ENCODE measurements at regions not wholly inside any gene's neighbourhood (a gene's known extent, or its start where the extent isn't known, plus 50 kb on each side); places are given as distances from the start of the nearest gene placed in this dataset.

DNA sequence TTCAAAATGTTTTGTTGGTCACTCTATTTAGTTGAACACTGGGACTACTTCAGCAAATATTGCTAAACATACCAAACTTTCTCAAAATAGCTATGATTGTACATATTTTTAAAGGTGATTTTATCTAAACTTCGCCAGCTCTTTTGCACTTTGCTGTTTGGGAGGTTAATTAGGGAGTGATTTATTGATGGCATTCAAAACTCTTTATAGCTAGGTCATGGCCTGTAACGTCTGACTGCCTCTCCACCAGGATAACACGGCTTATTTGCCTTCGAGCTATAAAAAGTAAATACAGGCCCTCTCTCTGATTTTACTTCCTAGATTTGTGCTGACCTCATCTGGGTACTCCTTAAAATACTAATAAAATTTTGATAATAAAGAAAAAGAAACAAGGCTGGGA is 931.9 kb downstream of the DCDC2C start:
- POLR2A ChIA-PET: no interaction called here
- Histone ChIP-seq H3K4me3 (replicated peaks in 1 of 3; ENCODE audit: insufficient read depth in 1 of 3, low read depth in 2 of 3, low read length in 3 of 3) (no peak overlapping the region; a peak in 1 of 6 replicates), H3K9ac (ENCODE audit: insufficient read depth, low read depth, low read length) (no peak overlapping the region), H3K79me2 (ENCODE audit: insufficient read depth, low read length) (no peaks in the 10 kb centered on the region), H4K20me1 (ENCODE audit: insufficient read depth, low read length) (no peaks in the 10 kb centered on the region), H3K9me3 (ENCODE audit: low read length) (peaks cover 68% of the 10 kb centered on the region), H3K27ac (ENCODE audit: extremely low read length, insufficient read depth, low read length) (no peak overlapping the region), H3K27me3 (ENCODE audit: control insufficient read depth in 1 of 2, insufficient read depth in 2 of 2, low read length in 2 of 2) (no peaks in the 10 kb centered on the region), H3K4me1 (ENCODE audit: insufficient read depth, low read length) (no peaks in the 10 kb centered on the region), H3K4me2 (ENCODE audit: low read depth, low read length) (no peak overlapping the region), H3K36me3 (replicated peaks in 1 of 2; ENCODE audit: control insufficient read depth in 1 of 2, insufficient read depth in 2 of 2, low read length in 2 of 2) (no peaks in the 10 kb centered on the region), H2AFZ (ENCODE audit: low read length) (no peak overlapping the region)
- intact Hi-C loops (cut with micrococcal nuclease; ENCODE audit: unreplicated experiment) (no loop called here), in situ Hi-C loops (cut with HindIII; ENCODE audit: extremely low pct_ligation_motif_present, low pct_unique_long_range_greater_than_20kb) (no loop called here)
- no peak for ATAC-seq
- FAIRE-seq: no peak
- TF ChIP-seq ZNF33B (CRISPR knock-in tag; IDR thresholded peaks at IDR 0.05) (no peak), HNF1A (IDR thresholded peaks at IDR 0.05; ENCODE audit: low read depth) (no peak), HNF1A (CRISPR knock-in tag; IDR thresholded peaks at IDR 0.05; ENCODE audit: borderline replicate concordance) (no peak), CBX2 (IDR thresholded peaks at IDR 0.05; ENCODE audit: low read depth, low read length) (no peak), CBX2 (CRISPR knock-in tag; IDR thresholded peaks at IDR 0.05; ENCODE audit: low read depth) (no peak), ZBTB2 (CRISPR knock-in tag; IDR thresholded peaks at IDR 0.05; ENCODE audit: low read depth) (no peak), SRY (CRISPR knock-in tag; IDR thresholded peaks at IDR 0.05) (no peak), ZBTB1 (CRISPR knock-in tag; IDR thresholded peaks at IDR 0.05; ENCODE audit: borderline replicate concordance) (no peak), ZNF260 (CRISPR knock-in tag; IDR thresholded peaks at IDR 0.05; ENCODE audit: borderline replicate concordance, low read depth) (no peak), ARHGAP35 (CRISPR knock-in tag; IDR thresholded peaks at IDR 0.05; ENCODE audit: borderline replicate concordance) (no peak), GTF2F1 (IDR thresholded peaks at IDR 0.05; ENCODE audit: low read length) (no peak), GPBP1L1 (CRISPR knock-in tag; IDR thresholded peaks at IDR 0.05) (no peak), NFYB (CRISPR knock-in tag; IDR thresholded peaks at IDR 0.05) (no peak), ZZZ3 (CRISPR knock-in tag; IDR thresholded peaks at IDR 0.05; ENCODE audit: borderline replicate concordance) (no peak)
- 1% methylated on average over 4 of the region's 4 CpGs for WGBS (ENCODE audit: low lambda C conversion rate)
- DNase-seq (ENCODE audit: low spot score): no peak
- BruUV-seq (replicated peaks): no TSS peak
- CTCF ChIA-PET (ENCODE audit: low intra/inter-chr PET ratio, low total read pairs): no interaction called here
